ENCODE measurements at regions not wholly inside any gene's neighbourhood (a gene's known extent, or its start where the extent isn't known, plus 50 kb on each side); places are given as distances from the start of the nearest gene placed in this dataset.

GRCh38 chr3:73296859-73297258 lies 235.4 kb downstream of the EBLN2 start:
- no peak for DNase-seq (ENCODE audit: low spot score)

GRCh38 chr3:73298243-73299183 lies 237.1 kb downstream of the EBLN2 start:
- DNase-seq (ENCODE audit: low spot score), result no peak

- no peak for DNase-seq (ENCODE audit: low spot score)
Observed at GRCh38 chr3:73299184-73299691, 237.8 kb downstream of the EBLN2 start.

GRCh38 chr3:73314151-73314951 lies 252.9 kb downstream of the EBLN2 start:
- no peak for DNase-seq (ENCODE audit: low spot score)

GRCh38 chr3:73315706-73316105 lies 254.2 kb downstream of the EBLN2 start:
- DNase-seq (ENCODE audit: low spot score), result no peak

- no peak for DNase-seq (ENCODE audit: low spot score)
Observed at GRCh38 chr3:73319179-73319769, 257.8 kb downstream of the EBLN2 start.

GRCh38 chr3:73321286-73321999 lies 260.0 kb downstream of the EBLN2 start:
- no peak for DNase-seq (ENCODE audit: low spot score)

- DNase-seq (ENCODE audit: low spot score), result no peak
Observed at GRCh38 chr3:73324203-73325155, 263.0 kb downstream of the EBLN2 start.

- DNase-seq (ENCODE audit: low spot score), result no peak
Observed at GRCh38 chr3:73326396-73326795, 264.9 kb downstream of the EBLN2 start.

GRCh38 chr3:73327052-73327451 lies 265.6 kb downstream of the EBLN2 start:
- no peak for DNase-seq (ENCODE audit: low spot score)
